HG03432 (cell line): ENCODE measurements at regions not wholly inside any gene's neighbourhood (a gene's known extent, or its start where the extent isn't known, plus 50 kb on each side); places are given as distances from the start of the nearest gene placed in this dataset.

Experiments used
- ATAC-seq: cut with Tn5 transposase; IDR thresholded peaks from one replicate; pipeline ENCODE4 v1.9.1; 2021; ENCODE audit warnings: mild to moderate bottlenecking, moderate library complexity; ENCODE audit not compliant: unreplicated experiment

GRCh38 chr4:20302336-20302735 lies 50.6 kb downstream of the SLIT2 start:
- no peak for ATAC-seq

GRCh38 chr4:20305976-20306375 lies 54.3 kb downstream of the SLIT2 start:
- ATAC-seq, result no peak

- no peak for ATAC-seq
Observed at GRCh38 chr4:20311856-20312255, 60.2 kb downstream of the SLIT2 start.

- ATAC-seq, result peak; percentile 88
Observed at GRCh38 chr4:20313237-20314030, 61.7 kb downstream of the SLIT2 start.

- ATAC-seq, result no peak
Observed at GRCh38 chr4:20317424-20317985, 65.8 kb downstream of the SLIT2 start.

- ATAC-seq, result no peak
Observed at GRCh38 chr4:20318001-20318908, 66.5 kb downstream of the SLIT2 start.

- ATAC-seq, result no peak
Observed at GRCh38 chr4:20318909-20319277, 67.2 kb downstream of the SLIT2 start.

- ATAC-seq, result no peak
Observed at GRCh38 chr4:20319825-20320612, 68.3 kb downstream of the SLIT2 start.

GRCh38 chr4:20323991-20324390 lies 72.3 kb downstream of the SLIT2 start:
- no peak for ATAC-seq

- no peak for ATAC-seq
Observed at GRCh38 chr4:20326460-20326859, 74.8 kb downstream of the SLIT2 start.

GRCh38 chr4:20326977-20327376 lies 75.3 kb downstream of the SLIT2 start:
- ATAC-seq, result no peak

- no peak for ATAC-seq
Observed at GRCh38 chr4:20327808-20328207, 76.1 kb downstream of the SLIT2 start.

- ATAC-seq, result no peak
Observed at GRCh38 chr4:20331642-20332041, 79.9 kb downstream of the SLIT2 start.

- ATAC-seq, result no peak
Observed at GRCh38 chr4:20333141-20333715, 81.5 kb downstream of the SLIT2 start.

GRCh38 chr4:20337261-20337664 lies 85.6 kb downstream of the SLIT2 start:
- no peak for ATAC-seq

- ATAC-seq, result no peak
Observed at GRCh38 chr4:20338841-20339240, 87.1 kb downstream of the SLIT2 start.

- ATAC-seq, result no peak
Observed at GRCh38 chr4:20341134-20341738, 89.5 kb downstream of the SLIT2 start.

GRCh38 chr4:20347531-20347930 lies 95.8 kb downstream of the SLIT2 start:
- no peak for ATAC-seq

- ATAC-seq, result no peak
Observed at GRCh38 chr4:20348411-20348810, 96.7 kb downstream of the SLIT2 start.
